Type B pancreatic cell (in vitro differentiated cells): ENCODE measurements at regions not wholly inside any gene's neighbourhood (a gene's known extent, or its start where the extent isn't known, plus 50 kb on each side); places are given as distances from the start of the nearest gene placed in this dataset.
"Not testable (repeated sequence)": the region's sequence is repeated elsewhere in the genome, so short reads cannot be mapped to it uniquely, and the experiment has no call there.

Experiments used
- DNase-seq: peaks from one replicate; pipeline ENCODE4 v3.0.0; 2021; ENCODE audit warnings: mixed read lengths; ENCODE audit not compliant: unreplicated experiment; ENCODE audit errors: extremely low spot score
- H3K27ac Mint-ChIP-seq: 2 replicates; pipeline ENCODE4 v1.8.0; 2021; ENCODE audit warnings: mild to moderate bottlenecking, mixed read lengths
- H3K27me3 Mint-ChIP-seq: 2 replicates; pipeline ENCODE4 v1.8.0; 2021; ENCODE audit warnings: mixed read lengths
- H3K36me3 Mint-ChIP-seq: 2 replicates; pipeline ENCODE4 v1.8.0; 2021; ENCODE audit warnings: mixed read lengths
- H3K4me1 Mint-ChIP-seq: one replicate; pipeline ENCODE4 v1.8.0; 2021; ENCODE audit warnings: mixed read lengths; ENCODE audit not compliant: unreplicated experiment
- H3K4me3 Mint-ChIP-seq: 2 replicates; pipeline ENCODE4 v1.8.0; 2021; ENCODE audit warnings: mild to moderate bottlenecking, mixed read lengths
- H3K9me3 Mint-ChIP-seq: 2 replicates; pipeline ENCODE4 v1.8.0; 2021; ENCODE audit warnings: mixed read lengths
- TF ChIP-seq, protein P1 (sequence below): fragments of 200-600 bp; sonication (generic); conservative IDR thresholded peaks from 2 replicates; pipeline ENCODE4 v1.5.0; 2021; ENCODE audit warnings: antibody characterized with exemption, mild to moderate bottlenecking

DNA sequence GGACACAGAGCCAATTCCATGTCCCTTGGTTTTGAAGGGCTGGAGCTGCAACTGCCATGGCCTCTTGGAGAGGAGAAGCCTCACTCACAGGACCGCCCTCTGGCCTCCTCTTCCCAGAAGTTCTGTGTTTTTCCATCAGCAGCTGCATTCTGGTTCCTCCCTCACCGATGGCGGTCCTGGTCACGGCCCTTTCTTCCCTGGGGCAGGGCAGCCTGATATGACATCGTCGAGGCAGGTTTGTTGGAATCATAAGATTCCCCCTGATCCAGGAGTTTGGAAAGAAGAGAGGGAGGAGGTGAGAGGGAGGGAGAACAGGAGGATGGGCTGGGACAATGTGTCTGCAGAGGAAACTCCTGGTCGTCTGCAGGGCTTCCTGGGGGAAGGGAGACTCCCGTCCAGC, 82.7 kb upstream of the PDZD8 start:
- DNase-seq = no peak
- H3K36me3 Mint-ChIP-seq = no peaks in the 10 kb centered on the region
- TF ChIP-seq, protein P1, sequence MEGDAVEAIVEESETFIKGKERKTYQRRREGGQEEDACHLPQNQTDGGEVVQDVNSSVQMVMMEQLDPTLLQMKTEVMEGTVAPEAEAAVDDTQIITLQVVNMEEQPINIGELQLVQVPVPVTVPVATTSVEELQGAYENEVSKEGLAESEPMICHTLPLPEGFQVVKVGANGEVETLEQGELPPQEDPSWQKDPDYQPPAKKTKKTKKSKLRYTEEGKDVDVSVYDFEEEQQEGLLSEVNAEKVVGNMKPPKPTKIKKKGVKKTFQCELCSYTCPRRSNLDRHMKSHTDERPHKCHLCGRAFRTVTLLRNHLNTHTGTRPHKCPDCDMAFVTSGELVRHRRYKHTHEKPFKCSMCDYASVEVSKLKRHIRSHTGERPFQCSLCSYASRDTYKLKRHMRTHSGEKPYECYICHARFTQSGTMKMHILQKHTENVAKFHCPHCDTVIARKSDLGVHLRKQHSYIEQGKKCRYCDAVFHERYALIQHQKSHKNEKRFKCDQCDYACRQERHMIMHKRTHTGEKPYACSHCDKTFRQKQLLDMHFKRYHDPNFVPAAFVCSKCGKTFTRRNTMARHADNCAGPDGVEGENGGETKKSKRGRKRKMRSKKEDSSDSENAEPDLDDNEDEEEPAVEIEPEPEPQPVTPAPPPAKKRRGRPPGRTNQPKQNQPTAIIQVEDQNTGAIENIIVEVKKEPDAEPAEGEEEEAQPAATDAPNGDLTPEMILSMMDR = no peak
- H3K4me1 Mint-ChIP-seq = peaks cover 9% of the 10 kb centered on the region
- H3K27me3 Mint-ChIP-seq = peaks cover 7% of the 10 kb centered on the region
- no peak overlapping the region for H3K27ac Mint-ChIP-seq
- H3K9me3 Mint-ChIP-seq = no peaks in the 10 kb centered on the region
- no peak overlapping the region for H3K4me3 Mint-ChIP-seq

DNA sequence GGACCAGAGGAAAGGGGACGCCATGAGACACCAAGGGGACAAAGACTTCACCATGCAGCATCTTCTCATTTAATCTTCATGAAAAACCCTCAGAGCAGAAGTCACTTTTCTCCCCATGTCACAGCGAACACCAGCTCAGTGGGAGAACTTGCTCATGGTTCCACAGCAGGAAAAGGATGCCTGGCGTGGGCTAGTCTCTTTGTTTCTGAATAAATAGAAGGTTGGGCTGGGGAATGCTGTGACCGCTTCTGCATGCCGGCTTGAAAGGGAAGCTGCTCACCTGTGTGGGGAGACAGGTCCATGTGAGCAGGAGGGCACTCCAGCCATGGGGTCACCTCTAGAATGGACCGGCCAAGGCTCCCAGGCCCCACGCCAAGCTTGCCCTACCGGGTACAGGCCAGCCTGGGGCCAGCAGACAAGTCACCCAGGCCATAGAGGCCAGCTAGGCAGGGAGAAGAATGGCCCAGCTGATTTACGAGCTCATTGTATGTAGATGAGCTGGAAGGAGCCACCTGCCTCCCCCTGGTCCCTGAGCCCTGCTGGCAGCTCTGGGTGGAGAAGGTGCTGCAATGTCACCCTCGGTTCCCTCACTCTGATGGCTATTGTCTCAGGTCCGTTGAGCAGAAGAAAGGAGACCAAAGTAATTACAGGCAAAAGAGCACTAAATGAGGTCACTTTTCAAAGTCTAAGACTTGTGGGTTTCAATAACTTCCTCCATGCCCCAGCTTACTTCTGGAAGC, 82.0 kb upstream of the PDZD8 start:
- TF ChIP-seq, protein P1 = no peak
- Mint-ChIP-seq H3K4me3 (no peak overlapping the region), H3K4me1 (peaks cover 3% of the 10 kb centered on the region), H3K9me3 (peaks cover 4% of the 10 kb centered on the region), H3K27me3 (peaks cover 7% of the 10 kb centered on the region), H3K36me3 (no peaks in the 10 kb centered on the region), H3K27ac (no peak overlapping the region)
- DNase-seq = no peak

DNA sequence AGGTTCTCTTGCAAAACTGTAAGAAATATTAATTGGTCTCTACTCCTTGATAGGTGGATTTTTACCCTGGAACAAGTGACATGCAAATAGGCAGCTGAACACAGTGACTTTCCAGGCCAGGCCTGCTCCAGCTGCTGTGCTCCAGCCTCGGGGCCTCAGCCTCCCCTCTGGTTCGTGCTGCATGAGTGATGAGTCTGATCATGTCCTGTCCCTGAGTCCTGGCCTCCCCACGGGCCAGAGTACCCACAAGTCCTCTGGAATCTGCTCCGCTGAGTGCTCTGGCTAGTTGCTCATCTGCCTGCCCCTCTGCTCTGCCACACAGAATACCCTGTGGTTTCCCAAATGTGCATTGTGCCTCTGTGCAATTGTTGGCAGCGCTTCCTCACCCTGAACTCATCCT, 80.1 kb upstream of the PDZD8 start:
- Mint-ChIP-seq H3K4me1 (no peaks in the 10 kb centered on the region), H3K4me3 (no peak overlapping the region), H3K36me3 (no peaks in the 10 kb centered on the region), H3K9me3 (peaks cover 4% of the 10 kb centered on the region), H3K27ac (no peak overlapping the region), H3K27me3 (peaks cover 7% of the 10 kb centered on the region)
- TF ChIP-seq, protein P1 = no peak
- no peak for DNase-seq

DNA sequence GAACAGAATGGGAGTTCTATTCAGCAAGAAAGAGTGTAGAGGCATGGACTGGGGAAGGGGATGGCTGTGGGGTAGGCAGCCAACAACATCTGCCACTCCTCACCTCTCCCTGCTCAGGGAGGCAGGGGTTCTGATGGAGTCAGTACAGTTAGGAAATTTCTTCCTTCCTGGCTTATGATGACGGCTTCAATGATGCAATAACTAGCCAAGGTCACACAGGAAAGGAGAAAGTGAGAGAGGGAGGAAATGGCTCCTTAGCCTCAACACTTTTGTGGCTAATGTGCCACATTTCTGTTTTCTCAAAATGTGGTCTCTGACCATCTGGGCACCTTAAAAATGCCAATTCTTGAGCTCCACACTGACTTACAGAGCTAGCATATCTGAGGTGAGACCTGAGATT, 79.3 kb upstream of the PDZD8 start:
- Mint-ChIP-seq H3K27me3 (peaks cover 7% of the 10 kb centered on the region), H3K4me3 (no peak overlapping the region), H3K36me3 (no peaks in the 10 kb centered on the region), H3K4me1 (no peaks in the 10 kb centered on the region), H3K27ac (no peak overlapping the region), H3K9me3 (peaks cover 4% of the 10 kb centered on the region)
- TF ChIP-seq, protein P1 = no peak
- DNase-seq = no peak

DNA sequence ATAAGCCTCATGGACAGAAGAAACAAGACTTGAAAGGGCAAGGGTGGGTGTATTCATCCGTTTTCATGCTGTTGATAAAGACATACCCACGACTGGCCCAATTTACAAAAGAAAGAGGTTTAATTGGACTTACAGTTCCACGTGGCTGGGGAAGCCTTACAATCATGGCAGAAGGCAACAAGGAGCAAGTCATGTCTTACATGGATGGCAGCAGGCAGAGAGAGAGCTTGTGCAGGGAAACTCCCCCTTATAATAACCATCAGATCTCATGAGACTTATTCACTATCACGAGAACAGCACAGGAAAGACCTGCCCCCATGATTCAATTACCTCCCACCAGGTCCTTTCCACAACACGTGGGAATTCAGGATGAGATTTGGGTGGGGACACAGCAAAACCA, 78.2 kb upstream of the PDZD8 start:
- not testable (repeated sequence) for H3K27ac Mint-ChIP-seq, DNase-seq, H3K4me3 Mint-ChIP-seq, H3K9me3 Mint-ChIP-seq, H3K27me3 Mint-ChIP-seq, H3K36me3 Mint-ChIP-seq, H3K4me1 Mint-ChIP-seq

DNA sequence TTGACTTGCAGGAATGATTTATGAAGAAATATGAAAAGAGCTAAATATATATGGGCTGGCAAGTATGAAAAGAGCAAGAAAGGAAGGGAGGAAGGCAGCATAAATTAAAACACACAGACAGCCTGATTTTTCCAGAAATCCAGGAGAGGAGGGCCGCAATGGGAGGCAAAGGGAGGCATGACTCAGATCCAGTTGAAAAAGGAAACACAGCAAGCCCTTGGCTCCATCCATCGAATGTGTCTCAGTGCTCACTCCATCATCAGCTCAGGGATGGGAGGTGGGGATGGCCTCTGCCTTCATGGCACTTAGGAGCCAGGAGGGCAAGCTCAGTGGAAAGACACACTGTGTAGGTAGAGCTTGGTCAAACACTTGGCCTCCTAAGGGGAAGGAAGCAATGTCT, 75.7 kb upstream of the PDZD8 start:
- no peak overlapping the region for H3K4me3 Mint-ChIP-seq
- TF ChIP-seq, protein P1 = no peak
- H3K36me3 Mint-ChIP-seq = no peaks in the 10 kb centered on the region
- H3K27ac Mint-ChIP-seq = no peak overlapping the region
- DNase-seq = no peak
- H3K4me1 Mint-ChIP-seq = peaks cover 7% of the 10 kb centered on the region
- H3K9me3 Mint-ChIP-seq = peaks cover 10% of the 10 kb centered on the region
- peaks cover 6% of the 10 kb centered on the region for H3K27me3 Mint-ChIP-seq
